Fibroblast of the conjunctiva (primary cell): ENCODE measurements at regions not wholly inside any gene's neighbourhood (a gene's known extent, or its start where the extent isn't known, plus 50 kb on each side); places are given as distances from the start of the nearest gene placed in this dataset.

Experiments used
- DNase-seq: peaks from one replicate; pipeline ENCODE4 v3.0.0-alpha.2; 2010; ENCODE audit warnings: low read depth

DNA sequence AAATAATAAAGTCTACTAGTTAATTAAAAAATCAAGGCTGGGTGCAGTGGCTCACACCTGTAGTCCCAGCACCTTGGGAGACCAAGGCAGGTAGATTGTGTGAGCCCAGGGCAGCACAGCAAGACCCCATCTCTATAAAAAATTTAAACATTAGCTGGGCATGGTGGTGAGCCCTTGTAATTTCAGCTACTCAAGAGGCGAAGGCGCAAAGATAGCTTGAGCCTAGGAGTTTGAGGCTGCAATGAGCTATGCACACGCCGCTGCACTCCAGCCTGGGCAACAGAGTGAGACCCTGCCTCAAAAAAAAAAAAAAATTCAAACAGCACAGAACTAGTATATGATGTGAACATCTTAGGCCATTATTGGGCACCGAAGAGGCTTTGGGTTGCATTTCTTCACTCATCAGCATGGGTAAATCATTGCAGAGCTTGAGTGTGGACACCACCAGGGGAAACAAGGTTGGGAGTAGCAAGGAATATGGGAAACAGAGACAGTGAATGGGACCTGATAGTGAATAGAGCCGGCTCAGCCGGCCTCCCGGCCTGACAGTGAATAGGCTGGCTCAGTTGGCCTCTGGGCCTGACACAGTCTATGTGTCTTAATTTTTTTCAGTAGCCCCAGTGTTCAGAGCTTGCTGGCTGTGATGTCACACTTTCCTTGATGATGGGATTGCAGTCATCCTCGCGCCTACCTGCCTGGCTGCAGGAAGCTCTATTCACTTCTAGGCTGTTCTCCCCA, 89.1 kb upstream of the ERRFI1 start:
- no peak for DNase-seq

DNA sequence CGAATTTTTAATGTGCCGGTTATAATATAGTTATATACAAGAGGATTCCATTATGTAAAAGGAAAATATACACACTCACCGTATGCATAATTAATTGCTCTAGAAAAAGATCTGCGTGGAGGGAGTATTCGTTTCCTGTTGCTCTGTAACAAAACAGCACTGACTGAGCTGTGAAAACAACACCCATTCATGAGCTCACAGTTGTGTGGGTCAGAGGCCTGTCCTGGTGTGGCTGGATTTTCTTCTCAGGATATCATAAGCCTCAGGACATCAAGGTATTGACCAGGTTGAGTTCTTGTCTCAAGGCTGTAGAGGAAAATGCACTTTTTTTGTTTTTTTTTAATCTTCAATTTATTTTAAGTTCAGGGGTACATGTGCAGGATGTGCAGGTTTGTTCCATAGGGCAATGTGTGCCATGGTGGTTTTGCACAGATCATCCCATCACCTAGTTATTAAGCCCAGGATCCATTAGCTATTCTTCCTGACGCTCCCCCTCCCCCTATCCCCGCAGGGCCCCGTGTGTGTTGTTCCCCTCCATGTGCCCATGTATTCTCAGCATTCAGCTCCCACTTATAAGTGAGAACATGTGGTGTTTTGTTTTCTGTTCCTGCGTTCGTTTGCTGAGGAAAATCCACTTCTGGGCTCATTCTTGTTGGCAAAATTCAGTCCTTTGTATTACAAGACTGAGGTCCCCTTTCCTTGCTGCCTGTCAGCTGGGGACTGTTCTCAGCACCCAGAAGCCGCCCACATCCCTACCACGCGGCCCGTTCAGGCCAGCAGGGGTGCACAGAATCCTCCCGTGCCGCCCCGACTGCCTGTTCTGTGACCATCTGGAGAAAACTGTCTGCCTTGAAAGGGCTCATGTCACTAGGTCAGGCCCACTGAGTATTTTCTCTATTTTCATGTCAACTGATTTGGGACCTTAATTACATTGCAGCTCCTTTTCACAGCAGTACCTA, 87.4 kb upstream of the ERRFI1 start:
- DNase-seq, result no peak

DNA sequence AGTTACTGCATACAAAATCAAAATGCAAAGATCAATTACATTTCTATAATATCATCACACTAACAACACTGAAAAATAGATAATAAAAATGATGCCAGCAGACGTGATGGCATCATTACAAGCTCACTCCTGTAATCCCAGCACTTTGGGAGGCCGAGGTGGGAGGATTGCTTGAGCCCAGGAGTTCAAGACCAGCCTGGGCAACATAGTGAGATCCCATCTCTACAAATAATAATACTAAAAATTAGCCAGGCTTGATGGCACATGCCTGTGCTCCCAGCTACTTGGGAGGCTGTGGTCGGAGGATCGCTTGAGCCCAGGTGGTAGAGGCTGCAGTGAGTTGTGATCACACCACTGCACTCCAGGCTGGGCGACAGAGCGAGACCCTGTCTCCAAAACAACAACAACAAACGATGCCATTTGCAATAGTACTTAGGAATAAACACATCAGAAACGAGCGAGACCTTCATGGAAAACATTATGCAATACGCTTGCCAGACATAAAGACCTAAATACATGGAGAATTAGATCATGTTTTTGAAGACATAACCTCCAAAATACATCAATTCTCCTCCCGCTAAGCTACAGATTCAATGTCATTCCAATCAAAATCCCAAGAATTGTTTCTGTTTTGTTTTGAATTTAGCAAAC, 86.6 kb upstream of the ERRFI1 start:
- no peak for DNase-seq

DNA sequence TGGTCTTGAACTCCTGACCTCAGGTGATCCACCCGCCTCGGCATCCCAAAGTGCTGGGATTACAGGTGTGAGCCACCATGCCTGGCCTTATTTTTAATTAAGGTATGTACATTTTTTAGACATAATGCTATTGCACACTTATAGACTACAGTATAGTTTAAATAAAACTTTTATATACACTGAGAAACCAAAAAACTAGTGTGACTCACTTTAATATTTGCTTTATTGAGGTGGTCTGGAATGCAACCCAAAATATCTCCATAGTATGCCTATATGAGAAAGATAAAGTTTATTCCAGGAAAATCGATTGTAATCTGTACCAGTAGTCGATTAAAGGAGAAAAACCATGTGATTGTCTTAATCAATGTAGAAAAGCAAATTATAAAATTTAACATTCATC, 85.5 kb upstream of the ERRFI1 start:
- DNase-seq, result no peak

DNA sequence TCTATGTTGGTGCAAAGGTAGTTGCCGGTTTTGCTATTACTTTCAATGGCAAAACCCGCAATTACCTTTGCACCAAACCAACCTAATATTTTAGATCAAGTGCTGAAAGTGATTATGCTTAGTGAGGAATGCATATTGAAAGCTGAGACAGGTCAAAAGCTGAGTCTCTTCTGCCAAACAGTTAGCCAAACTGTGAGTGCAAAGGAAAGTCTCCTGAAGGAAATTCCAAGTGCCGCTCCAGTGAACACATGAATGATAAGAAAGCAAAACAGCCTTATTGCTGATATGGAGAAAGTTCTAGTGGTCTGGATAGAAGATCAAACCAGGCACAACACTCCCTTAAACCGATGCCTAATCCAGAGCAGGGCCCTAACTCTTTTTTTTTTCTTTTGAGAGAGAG, 83.1 kb upstream of the ERRFI1 start:
- no peak for DNase-seq

DNA sequence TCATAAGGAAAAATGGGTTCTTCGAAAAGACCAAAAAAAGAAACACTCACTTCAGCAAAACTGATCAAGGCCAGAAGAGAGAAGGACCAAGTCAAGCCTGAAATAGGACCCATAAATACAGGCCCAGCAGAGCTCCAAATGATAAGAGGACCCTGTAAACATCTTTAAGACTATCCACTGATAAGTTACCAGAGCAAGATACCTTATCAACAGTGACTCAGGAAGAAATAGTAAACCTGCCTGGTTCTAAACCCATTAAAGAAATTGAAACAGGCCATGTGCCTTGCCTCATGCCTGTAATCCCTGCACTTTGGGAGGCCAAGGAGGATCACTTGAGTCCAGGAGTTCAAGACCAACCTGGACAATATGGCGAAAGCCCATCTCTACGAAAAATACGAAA, 81.8 kb upstream of the ERRFI1 start:
- no peak for DNase-seq

DNA sequence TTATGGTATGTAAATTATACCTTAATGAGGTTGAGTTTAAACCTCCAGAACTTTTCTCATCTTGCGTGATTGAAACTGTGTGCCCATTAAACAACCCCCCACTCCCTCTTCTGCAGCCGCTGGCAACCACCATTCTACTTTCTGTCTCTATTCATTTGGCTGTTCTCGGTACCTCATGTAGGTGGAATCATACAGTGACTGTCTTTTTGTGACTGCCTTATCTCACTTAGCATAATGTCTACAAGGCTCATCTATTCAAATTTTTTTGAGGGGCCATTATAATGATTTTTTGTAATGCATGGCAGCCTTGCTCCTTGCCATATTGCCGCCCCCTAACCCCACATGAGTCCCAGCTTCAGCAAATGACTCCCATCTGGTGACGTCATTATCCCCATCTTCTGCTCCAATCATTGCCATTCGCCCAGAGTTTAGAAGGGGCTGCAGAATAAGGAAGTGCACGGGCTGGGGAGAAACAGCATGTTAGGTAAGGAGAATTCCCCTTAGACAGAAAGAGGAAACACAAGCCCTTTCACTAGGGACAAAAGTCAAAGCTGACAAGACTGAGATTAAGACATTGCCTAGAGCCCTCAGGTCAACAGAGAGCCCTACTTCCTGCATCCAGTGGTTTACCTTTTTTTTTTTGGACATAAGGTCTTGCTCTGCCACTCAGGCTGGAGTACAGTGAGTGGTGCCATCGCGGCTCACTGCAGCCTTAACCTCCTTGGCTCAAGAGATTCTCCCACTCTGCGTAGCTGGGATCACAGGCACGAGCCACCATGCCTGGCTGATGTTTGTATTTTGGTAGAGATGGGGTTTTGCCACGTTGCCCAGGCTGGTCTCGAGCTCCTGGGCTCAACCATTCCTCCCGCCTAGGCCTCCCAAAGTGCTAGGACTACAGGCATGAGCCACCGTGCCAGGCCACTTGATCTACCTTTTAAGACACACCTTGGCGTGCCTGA, 78.4 kb upstream of the ERRFI1 start:
- no peak for DNase-seq

DNA sequence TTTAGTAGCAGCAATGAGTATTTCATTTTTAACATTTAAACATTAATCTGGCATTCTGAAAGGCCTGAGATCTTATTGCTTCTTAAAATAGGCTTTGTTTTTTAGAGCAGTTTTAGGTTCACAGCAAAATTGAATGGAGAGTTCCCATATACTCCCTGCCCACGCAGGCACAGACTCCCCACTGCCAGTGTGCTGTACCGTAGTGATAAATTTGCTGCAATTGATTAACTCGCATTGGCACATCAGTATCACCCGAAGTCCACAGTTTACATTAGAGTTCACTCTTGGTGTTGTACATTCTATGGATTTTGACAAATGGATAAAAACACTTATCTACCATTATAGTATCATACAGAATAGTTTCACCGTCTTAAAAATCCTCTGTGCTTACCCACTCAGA, 71.8 kb upstream of the ERRFI1 start:
- no peak for DNase-seq

DNA sequence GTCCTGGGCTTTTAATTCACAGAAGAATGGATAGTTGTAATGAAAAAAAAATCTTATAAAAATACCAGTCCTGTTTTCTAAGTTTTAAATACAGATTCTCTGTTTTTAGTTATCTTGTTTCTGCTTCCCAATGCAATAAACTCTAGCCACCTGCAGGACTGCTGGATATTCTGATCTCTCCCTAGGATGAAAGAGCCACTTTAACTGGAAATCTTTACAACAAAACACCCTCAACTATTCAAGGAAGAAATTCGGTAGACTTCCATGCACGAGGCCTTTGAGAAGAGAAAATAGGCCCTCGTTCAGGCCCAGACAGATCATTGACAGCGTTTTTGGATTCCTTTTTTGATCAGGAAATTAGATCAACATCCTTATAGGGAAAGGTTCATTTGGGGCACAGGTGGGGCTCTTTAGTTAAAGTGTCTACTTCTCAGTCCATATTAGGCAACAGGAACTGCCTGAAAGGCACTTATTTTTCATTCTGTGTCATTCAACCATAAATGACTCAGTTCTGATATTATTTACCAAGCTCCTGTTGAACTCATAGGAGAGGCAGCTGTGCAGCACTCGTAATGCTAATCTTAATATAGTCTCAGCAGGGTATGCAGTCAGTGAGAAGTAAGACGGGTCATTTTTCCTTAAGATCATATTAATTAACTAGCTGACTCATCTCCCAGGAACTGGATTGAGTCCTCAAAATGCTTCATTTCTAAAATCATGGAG, 71.1 kb upstream of the ERRFI1 start:
- no peak for DNase-seq

DNA sequence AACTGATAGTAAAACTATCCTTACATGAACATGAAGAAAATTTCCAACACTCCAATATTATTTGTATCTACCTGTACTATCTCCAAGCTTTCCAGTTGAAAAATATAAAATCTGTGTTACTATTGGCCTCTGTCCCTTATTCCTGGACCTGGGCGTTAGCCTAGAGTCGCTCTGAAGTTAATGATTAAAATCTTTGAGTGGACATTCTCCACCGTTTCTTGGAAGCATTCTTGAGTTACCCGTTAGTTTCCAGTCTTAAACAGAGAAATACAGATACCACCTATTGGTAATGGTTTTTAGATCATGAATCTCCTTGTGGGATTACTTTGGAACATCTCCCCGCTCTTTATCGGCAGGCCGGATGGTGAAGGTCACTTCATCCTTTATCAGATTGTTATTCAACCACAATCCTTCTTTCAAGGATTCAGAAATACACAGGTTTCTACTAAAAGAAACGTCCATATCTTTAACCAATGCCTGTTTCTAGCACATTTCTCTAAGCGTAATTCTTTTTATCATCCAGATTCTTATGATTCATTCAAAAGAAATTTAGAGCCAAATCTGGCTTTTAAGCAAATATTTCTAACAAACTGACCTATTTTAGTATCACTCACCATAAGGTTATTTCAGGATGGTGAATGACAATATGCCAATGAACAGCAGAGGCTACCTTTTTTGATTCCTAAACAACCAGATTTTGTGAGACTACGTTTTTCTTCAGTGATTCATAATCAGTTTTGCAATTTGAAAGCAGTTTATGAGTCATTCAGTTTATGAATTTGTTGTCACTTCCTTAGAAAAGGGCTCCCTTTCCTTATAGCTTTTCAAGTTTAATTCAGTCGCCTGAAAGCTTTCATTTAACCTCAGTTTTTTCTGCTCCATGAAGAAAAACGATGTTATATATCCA, 70.2 kb upstream of the ERRFI1 start:
- peak; percentile 76 for DNase-seq

DNA sequence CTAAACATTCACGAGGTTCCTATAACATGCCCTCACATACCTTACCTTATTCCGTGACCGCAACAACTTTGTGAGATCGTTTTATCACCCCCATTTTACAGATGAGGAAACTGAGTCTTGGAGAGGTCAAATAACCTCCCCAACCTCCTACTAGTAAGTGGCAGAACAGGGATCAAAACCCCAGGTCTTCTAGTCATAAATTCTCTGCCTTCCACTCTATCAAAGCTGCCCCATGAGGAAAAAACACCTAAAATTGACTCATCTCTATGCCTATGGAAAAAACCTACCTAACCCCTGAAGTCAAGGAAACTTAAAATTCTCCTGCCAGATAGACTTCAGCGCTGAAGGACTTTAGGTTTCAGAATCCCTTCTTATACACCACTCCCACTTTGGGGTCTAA, 69.5 kb upstream of the ERRFI1 start:
- DNase-seq, result no peak

DNA sequence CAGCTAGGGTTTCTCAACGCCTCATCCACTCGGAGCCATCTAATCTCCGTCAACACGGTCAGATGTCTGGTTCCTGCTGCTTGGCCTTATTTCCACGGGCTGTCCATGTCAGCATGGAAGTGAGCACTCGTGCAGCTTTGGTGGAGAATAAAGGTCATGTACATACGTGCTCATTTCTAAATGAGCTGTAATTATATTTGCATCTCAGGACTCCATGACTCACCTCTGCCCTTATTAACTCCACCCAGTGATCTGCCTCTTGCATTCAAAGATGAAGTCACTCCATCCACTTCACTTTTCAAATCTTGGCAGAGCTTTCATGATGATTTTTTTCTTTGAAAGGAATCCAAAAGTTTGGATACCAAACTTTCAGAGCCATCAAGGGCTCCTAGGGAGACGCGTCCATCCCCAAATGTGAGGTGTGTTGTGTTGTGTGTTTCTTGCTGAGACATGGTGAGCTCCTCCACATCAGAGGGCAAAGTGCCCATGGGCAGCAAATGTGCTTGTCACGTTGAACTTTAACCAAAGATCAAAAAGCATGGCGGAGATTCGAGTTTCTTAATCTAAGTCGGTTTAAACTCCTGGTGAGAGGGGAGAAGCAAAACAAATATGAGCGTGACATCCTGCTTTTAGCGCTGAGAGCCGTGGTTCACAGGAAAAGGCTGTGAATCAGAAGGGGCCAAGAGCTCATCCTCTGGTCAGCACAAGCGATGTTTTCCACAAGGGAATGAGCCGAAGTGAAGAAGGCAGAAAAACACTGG, 68.6 kb upstream of the ERRFI1 start:
- peak; percentile 74 for DNase-seq

DNA sequence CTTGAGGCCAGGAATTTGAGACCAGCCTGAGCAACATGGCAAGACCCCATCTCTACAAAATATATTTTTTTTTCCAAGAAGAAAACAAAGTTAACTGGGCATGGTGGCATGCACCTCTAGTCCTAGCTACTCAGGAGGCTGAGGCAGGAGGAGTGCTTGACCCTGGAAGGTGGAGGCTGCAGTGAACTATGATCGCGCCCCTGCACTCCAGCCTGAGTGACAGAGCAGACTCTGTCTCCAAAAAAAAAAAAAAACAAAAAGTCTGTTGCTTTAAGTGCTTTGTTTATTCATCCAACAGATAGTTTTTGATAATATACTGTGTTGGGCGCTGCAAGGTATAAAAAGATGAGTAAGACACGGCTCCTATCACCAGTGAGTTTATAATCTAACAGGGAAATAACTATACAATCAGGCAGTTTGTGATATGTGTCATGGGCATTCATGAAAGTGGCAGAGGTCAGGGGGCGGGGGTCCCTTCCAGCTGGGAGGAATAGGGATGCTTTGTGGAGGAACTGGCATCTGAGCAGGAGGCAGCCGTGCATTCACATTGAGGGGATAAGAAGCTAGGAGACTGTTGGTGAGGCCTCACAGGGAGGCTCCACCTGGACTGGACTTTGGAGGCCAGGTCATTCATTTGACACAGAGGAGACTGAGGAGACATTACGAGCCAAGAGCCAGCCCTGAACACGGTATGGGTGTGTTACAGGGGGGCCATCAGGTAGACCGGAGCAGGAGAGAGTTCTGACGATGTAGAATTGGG, 67.3 kb upstream of the ERRFI1 start:
- DNase-seq, result no peak

DNA sequence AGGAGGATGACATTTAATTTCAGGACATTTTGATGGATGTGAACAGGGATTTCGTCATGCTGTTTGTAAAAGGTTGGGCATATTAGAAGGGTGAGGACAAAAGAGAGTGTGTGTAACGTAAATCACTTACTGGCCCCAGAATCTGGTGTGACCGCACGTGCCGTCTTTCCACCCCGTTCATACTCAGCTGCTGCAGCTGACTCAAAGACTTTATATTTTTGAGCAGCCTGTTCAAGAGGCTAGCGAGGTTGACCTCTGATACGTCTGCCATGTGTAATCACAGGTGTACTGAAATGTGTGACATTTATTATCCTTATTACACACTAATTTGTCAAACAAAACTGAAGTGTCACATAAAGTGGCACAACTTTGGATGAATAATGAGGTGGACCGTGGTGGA, 66.5 kb upstream of the ERRFI1 start:
- no peak for DNase-seq

DNA sequence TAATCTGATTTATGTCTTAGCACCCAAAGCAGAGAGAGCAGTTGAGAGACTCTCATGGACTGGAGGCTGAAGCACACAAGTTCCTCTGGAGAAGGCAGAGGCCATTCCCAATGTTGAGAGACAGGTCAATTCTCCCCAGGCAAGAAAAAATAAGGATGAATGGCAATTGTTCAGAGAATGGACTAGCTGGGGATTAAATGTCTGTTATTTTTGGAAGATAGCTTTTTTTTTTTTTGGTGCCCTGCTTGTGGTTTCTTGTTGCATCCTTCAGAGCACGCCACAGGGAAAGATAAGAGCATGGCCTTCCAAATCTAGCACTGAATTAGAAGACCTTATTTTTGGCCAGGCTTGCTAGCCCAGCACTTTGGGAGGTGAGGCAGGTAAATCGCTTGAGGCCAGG, 65.6 kb upstream of the ERRFI1 start:
- no peak for DNase-seq

DNA sequence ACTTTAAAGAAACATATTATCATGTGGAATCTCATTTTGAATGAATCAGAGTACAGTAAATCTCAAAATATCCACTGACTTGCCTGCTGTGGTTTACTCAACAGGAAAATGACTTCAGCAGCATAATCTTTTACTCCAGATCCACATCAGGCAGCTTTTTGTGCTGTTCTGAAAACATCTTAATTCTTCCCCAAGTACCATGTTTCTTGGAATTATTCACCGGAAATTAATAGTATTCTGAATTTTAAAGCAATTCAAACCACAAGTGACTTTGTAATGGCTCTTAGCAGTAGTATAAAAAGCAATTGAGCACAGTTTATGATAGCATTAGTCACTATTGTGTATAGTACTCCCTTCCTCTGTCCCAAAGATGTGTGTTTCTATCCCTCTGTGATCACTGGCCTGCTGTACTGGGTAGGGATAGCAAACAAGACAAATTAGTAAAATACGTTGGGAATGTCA, 64.2 kb upstream of the ERRFI1 start:
- peak; percentile 84 for DNase-seq

DNA sequence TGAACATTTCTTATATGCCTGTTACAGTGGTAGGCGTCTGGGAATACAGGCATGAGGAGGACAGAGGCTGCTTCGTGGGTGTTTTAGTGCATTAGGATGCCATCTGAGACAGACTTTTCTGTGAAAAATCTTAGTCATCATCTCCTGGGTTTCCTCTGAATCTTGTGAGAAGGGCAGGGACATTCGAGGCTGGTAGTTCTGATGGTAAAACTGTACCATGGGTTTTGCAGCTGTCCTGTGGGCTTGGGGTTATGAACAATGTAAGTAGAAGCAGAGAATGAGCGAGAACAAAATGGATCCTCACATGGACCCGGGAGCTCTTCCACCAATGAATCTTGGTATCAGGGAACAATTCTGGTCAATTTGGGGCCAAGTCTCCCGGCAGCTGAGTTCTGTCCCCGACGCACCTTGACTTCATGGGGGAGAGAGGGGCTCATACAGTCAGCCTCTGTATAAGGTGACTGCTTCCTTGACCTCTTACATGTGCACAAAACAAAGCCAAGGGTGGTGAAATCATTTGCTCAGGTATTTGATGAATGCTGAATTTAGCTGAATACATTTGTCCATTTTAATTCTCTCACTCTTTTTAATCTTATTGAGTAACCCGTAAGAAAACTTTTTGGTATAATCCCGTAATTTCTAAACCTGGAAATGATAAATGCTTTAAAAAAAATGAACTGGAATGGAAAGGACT, 63.6 kb upstream of the ERRFI1 start:
- DNase-seq, result no peak

DNA sequence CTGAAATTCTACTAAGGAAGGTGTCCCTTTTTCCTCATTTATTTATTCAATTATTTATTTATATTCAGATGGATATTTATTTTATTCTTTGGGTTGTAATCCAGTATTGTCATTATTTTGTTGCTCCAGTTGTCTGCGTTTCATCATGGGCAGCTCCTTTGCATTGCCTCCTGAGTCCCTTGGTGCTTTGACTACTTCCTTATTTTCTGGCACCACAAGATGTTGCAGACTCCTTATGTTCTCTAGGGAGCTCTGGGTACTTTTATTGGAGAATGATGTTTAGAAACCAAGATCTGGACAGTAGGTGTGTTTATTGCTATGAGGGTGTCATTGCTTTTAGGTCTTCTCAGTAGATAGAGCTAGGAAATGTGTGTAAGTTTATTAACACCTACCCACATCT, 59.9 kb upstream of the ERRFI1 start:
- no peak for DNase-seq
